Cardiac fibroblast (primary cell): ENCODE measurements at regions not wholly inside any gene's neighbourhood (a gene's known extent, or its start where the extent isn't known, plus 50 kb on each side); places are given as distances from the start of the nearest gene placed in this dataset.
"Not testable (repeated sequence)": the region's sequence is repeated elsewhere in the genome, so short reads cannot be mapped to it uniquely, and the experiment has no call there.

Experiments
- DNase-seq, 2 donors: peaks; one replicate each; pipeline versions ENCODE4 v3.0.0 to v3.0.0-alpha.2; 2010; ENCODE audit warnings: low read depth in 2 of 2
- H3K4me3 ChIP-seq, 2 donors: replicated peaks in 1 of 2; 1 replicate in 1 of 2; 2 replicates in 1 of 2; pipeline ENCODE4 v1.5.1; 2011; ENCODE audit warnings: low read depth in 2 of 2, low read length in 2 of 2, mild to moderate bottlenecking in 2 of 2, moderate library complexity in 1 of 2
- CTCF ChIP-seq: IDR thresholded peaks from one replicate; pipeline ENCODE4 v1.5.1; 2011; ENCODE audit warnings: low read depth, mild to moderate bottlenecking, low read length, inconsistent platforms

GRCh38 chr16:64687786-64688185, 434.1 kb downstream of the CDH11 start:
- no peak for TF ChIP-seq CTCF
- no peak for DNase-seq
- H3K4me3 ChIP-seq = no peak overlapping the region

- no peak for TF ChIP-seq CTCF
- no peak overlapping the region for H3K4me3 ChIP-seq
- no peak for DNase-seq
Measured at GRCh38 chr16:64687123-64687522, 434.7 kb downstream of the CDH11 start.

GRCh38 chr16:64679976-64680690, 441.7 kb downstream of the CDH11 start:
- no peak for DNase-seq
- no peak for TF ChIP-seq CTCF
- H3K4me3 ChIP-seq = no peak overlapping the region

- no peak overlapping the region for H3K4me3 ChIP-seq
- DNase-seq = no peak
- TF ChIP-seq CTCF = no peak
Measured at GRCh38 chr16:64669573-64669972, 452.3 kb downstream of the CDH11 start.

GRCh38 chr16:64667334-64667877, 454.5 kb downstream of the CDH11 start:
- H3K4me3 ChIP-seq = no peak overlapping the region
- no peak for DNase-seq
- no peak for TF ChIP-seq CTCF

GRCh38 chr16:64662312-64662711, 459.6 kb downstream of the CDH11 start:
- not testable (repeated sequence) for DNase-seq, H3K4me3 ChIP-seq

- H3K4me3 ChIP-seq = no peak overlapping the region
- TF ChIP-seq CTCF = no peak
- DNase-seq = no peak
Measured at GRCh38 chr16:64659866-64660265, 462.0 kb downstream of the CDH11 start.
